NCI-H187 (cell line): ENCODE measurements at regions not wholly inside any gene's neighbourhood (a gene's known extent, or its start where the extent isn't known, plus 50 kb on each side); places are given as distances from the start of the nearest gene placed in this dataset.

Experiments used
- DNase-seq, 2 experiments: peaks; one replicate each; lab custom pipeline; 2025; lab: John Stamatoyannopoulos, UW

- no peak for DNase-seq
Measured at GRCh38 chr2:2694746-2695145, 363.7 kb upstream of the MYT1L start.

GRCh38 chr2:2692599-2693389 lies 361.7 kb upstream of the MYT1L start:
- DNase-seq = no peak

- DNase-seq = no peak
Measured at GRCh38 chr2:2691419-2691818, 360.3 kb upstream of the MYT1L start.

GRCh38 chr2:2690985-2691384 lies 359.9 kb upstream of the MYT1L start:
- no peak for DNase-seq

- peak in 1 of 2 experiments; percentile 41 for DNase-seq
Measured at GRCh38 chr2:2689306-2689705, 358.2 kb upstream of the MYT1L start.

- no peak for DNase-seq
Measured at GRCh38 chr2:2688254-2688653, 357.2 kb upstream of the MYT1L start.

- DNase-seq = no peak
Measured at GRCh38 chr2:2687745-2688144, 356.7 kb upstream of the MYT1L start.

GRCh38 chr2:2686222-2686621 lies 355.1 kb upstream of the MYT1L start:
- DNase-seq = no peak

GRCh38 chr2:2683606-2684224 lies 352.6 kb upstream of the MYT1L start:
- DNase-seq = no peak

GRCh38 chr2:2682700-2683342 lies 351.7 kb upstream of the MYT1L start:
- no peak for DNase-seq

GRCh38 chr2:2681711-2682251 lies 350.7 kb upstream of the MYT1L start:
- no peak for DNase-seq

GRCh38 chr2:2681085-2681484 lies 350.0 kb upstream of the MYT1L start:
- DNase-seq = no peak

- no peak for DNase-seq
Measured at GRCh38 chr2:2674831-2675230, 343.8 kb upstream of the MYT1L start.

- DNase-seq = no peak
Measured at GRCh38 chr2:2673406-2673805, 342.3 kb upstream of the MYT1L start.

- no peak for DNase-seq
Measured at GRCh38 chr2:2672249-2672648, 341.2 kb upstream of the MYT1L start.

GRCh38 chr2:2671826-2672225 lies 340.8 kb upstream of the MYT1L start:
- no peak for DNase-seq

- no peak for DNase-seq
Measured at GRCh38 chr2:2669316-2669715, 338.2 kb upstream of the MYT1L start.

- no peak for DNase-seq
Measured at GRCh38 chr2:2668681-2669265, 337.7 kb upstream of the MYT1L start.

GRCh38 chr2:2667690-2668089 lies 336.6 kb upstream of the MYT1L start:
- no peak for DNase-seq

- no peak for DNase-seq
Measured at GRCh38 chr2:2665834-2666133, 334.7 kb upstream of the MYT1L start.

- DNase-seq = no peak
Measured at GRCh38 chr2:2664989-2665833, 334.1 kb upstream of the MYT1L start.
